ENCODE measurements at regions not wholly inside any gene's neighbourhood (a gene's known extent, or its start where the extent isn't known, plus 50 kb on each side); places are given as distances from the start of the nearest gene placed in this dataset.

DNA sequence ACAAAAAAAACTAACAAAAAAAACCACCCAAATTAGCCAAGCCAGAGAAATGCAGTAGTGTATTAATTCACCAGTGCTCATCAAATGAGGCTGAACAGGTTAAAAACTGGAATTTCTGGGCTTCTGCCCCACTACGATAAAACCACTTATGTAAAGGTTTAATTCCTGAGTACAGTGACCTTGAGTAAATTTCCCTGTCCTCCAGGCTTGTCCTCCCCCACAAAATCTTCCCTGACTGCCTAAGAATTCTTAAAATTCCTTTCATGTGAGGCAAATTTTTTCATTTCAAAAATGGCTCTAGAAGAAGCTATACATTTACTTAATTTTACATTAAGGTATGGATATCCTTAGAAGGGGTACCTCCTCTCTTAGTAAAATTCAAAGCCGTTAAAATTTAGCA, 80.1 kb upstream of the ID4 start (continued):
- TF ChIP-seq EP300 (IDR thresholded peaks at IDR 0.05; ENCODE audit: borderline replicate concordance in 1 of 2, low read depth in 2 of 2, low read length in 2 of 2) = no peak
- TF ChIP-seq KDM5A (IDR thresholded peaks at IDR 0.05; ENCODE audit: low read length) = no peak
- no peak for TF ChIP-seq USF2 (IDR thresholded peaks at IDR 0.05; ENCODE audit: low read length)
- TF ChIP-seq SIN3A (conservative IDR thresholded peaks at IDR 0.05 in 1 of 2, IDR thresholded peaks at IDR 0.05 in 1 of 2; ENCODE audit: low read depth in 1 of 2, low read length in 2 of 2) = no peak
- TF ChIP-seq NANOG (IDR thresholded peaks at IDR 0.05; ENCODE audit: insufficient read depth, low read depth, low read length, poor library complexity, severe bottlenecking) = no peak

Data from H1 (cell line).